GM03348 (cell line): ENCODE measurements at regions not wholly inside any gene's neighbourhood (a gene's known extent, or its start where the extent isn't known, plus 50 kb on each side); places are given as distances from the start of the nearest gene placed in this dataset.
A peak's percentile ranks its signal among the peaks of the same experiment; 100 is the strongest.
"Not testable (repeated sequence)": the region's sequence is repeated elsewhere in the genome, so short reads cannot be mapped to it uniquely, and the experiment has no call there.

Source experiments
- DNase-seq: peaks from one replicate; pipeline ENCODE4 v3.0.0; 2012; ENCODE audit warnings: low spot score

GRCh38 chr21:22020221-22020620 is 1022.0 kb downstream of the NCAM2 start:
- no peak for DNase-seq

- not testable (repeated sequence) for DNase-seq
Observed at GRCh38 chr21:22023896-22024295, 1025.7 kb downstream of the NCAM2 start.

- DNase-seq: no peak
Observed at GRCh38 chr21:22044431-22044830, 1046.2 kb downstream of the NCAM2 start.

- no peak for DNase-seq
Observed at GRCh38 chr21:22046576-22046975, 1048.4 kb downstream of the NCAM2 start.

GRCh38 chr21:22056904-22057303 is 1058.7 kb downstream of the NCAM2 start:
- no peak for DNase-seq

GRCh38 chr21:22062472-22063139 is 1064.4 kb downstream of the NCAM2 start:
- no peak for DNase-seq

- DNase-seq: no peak
Observed at GRCh38 chr21:22063140-22063539, 1064.9 kb downstream of the NCAM2 start.

- DNase-seq: no peak
Observed at GRCh38 chr21:22076471-22076870, 1078.3 kb downstream of the NCAM2 start.

- no peak for DNase-seq
Observed at GRCh38 chr21:22083899-22084298, 1085.7 kb downstream of the NCAM2 start.

- no peak for DNase-seq
Observed at GRCh38 chr21:22096314-22096713, 1098.1 kb downstream of the NCAM2 start.

- DNase-seq: no peak
Observed at GRCh38 chr21:22106720-22107410, 1108.7 kb downstream of the NCAM2 start.

GRCh38 chr21:22115746-22116145 is 1117.5 kb downstream of the NCAM2 start:
- no peak for DNase-seq

GRCh38 chr21:22120616-22121266 is 1122.5 kb downstream of the NCAM2 start:
- DNase-seq: peak; percentile 2

GRCh38 chr21:22125581-22125980 is 1127.4 kb downstream of the NCAM2 start:
- no peak for DNase-seq

GRCh38 chr21:22128671-22129070 is 1130.5 kb downstream of the NCAM2 start:
- no peak for DNase-seq

- DNase-seq: no peak
Observed at GRCh38 chr21:22132358-22133071, 1134.3 kb downstream of the NCAM2 start.

GRCh38 chr21:22136740-22137139 is 1138.5 kb downstream of the NCAM2 start:
- DNase-seq: no peak

GRCh38 chr21:22138297-22139016 is 1140.2 kb downstream of the NCAM2 start:
- no peak for DNase-seq

GRCh38 chr21:22145545-22145944 is 1147.3 kb downstream of the NCAM2 start:
- no peak for DNase-seq

GRCh38 chr21:22154579-22155274 is 1156.5 kb downstream of the NCAM2 start:
- DNase-seq: no peak

GRCh38 chr21:22164912-22165311 is 1166.7 kb downstream of the NCAM2 start:
- no peak for DNase-seq
